C1 segment of cervical spinal cord (tissue), 14 donors: ENCODE measurements at regions not wholly inside any gene's neighbourhood (a gene's known extent, or its start where the extent isn't known, plus 50 kb on each side); places are given as distances from the start of the nearest gene placed in this dataset.
"Not testable (repeated sequence)": the region's sequence is repeated elsewhere in the genome, so short reads cannot be mapped to it uniquely, and the experiment has no call there.

Source experiments
- DNase-seq, 14 donors: peaks; one replicate each; lab custom pipeline; 2025; lab: John Stamatoyannopoulos, UW

- no peak for DNase-seq
Observed at GRCh38 chr2:195360242-195360641, 296.8 kb upstream of the SLC39A10 start.

- no peak for DNase-seq
Observed at GRCh38 chr2:195359043-195359735, 297.8 kb upstream of the SLC39A10 start.

GRCh38 chr2:195356920-195357440 lies 300.0 kb upstream of the SLC39A10 start:
- no peak for DNase-seq

- DNase-seq = no peak
Observed at GRCh38 chr2:195356026-195356425, 301.0 kb upstream of the SLC39A10 start.

GRCh38 chr2:195352581-195352980 lies 304.4 kb upstream of the SLC39A10 start:
- no peak for DNase-seq

- DNase-seq = no peak
Observed at GRCh38 chr2:195343942-195344530, 313.0 kb upstream of the SLC39A10 start.

GRCh38 chr2:195343540-195343939 lies 313.5 kb upstream of the SLC39A10 start:
- no peak for DNase-seq

- DNase-seq = no peak
Observed at GRCh38 chr2:195342061-195342460, 315.0 kb upstream of the SLC39A10 start.

- DNase-seq = no peak
Observed at GRCh38 chr2:195338856-195339255, 318.2 kb upstream of the SLC39A10 start.

- no peak for DNase-seq
Observed at GRCh38 chr2:195337597-195337996, 319.4 kb upstream of the SLC39A10 start.

GRCh38 chr2:195333869-195334268 lies 323.2 kb upstream of the SLC39A10 start:
- no peak for DNase-seq

GRCh38 chr2:195331966-195332365 lies 325.1 kb upstream of the SLC39A10 start:
- DNase-seq = no peak

- no peak for DNase-seq
Observed at GRCh38 chr2:195331129-195331528, 325.9 kb upstream of the SLC39A10 start.

- DNase-seq = no peak
Observed at GRCh38 chr2:195330513-195330956, 326.5 kb upstream of the SLC39A10 start.

GRCh38 chr2:195329784-195330183 lies 327.2 kb upstream of the SLC39A10 start:
- DNase-seq = not testable (repeated sequence)

GRCh38 chr2:195326537-195326936 lies 330.5 kb upstream of the SLC39A10 start:
- DNase-seq = no peak

GRCh38 chr2:195322324-195322723 lies 334.7 kb upstream of the SLC39A10 start:
- DNase-seq = no peak

- DNase-seq = no peak
Observed at GRCh38 chr2:195320413-195320973, 336.5 kb upstream of the SLC39A10 start.

- DNase-seq = no peak
Observed at GRCh38 chr2:195319548-195320412, 337.2 kb upstream of the SLC39A10 start.

- no peak for DNase-seq
Observed at GRCh38 chr2:195319112-195319460, 337.9 kb upstream of the SLC39A10 start.

- peak in 2 of 14 donors; percentile 18 to 21 for DNase-seq
Observed at GRCh38 chr2:195318440-195319111, 338.4 kb upstream of the SLC39A10 start.
